Neural progenitor cell (in vitro differentiated cells): ENCODE measurements at regions not wholly inside any gene's neighbourhood (a gene's known extent, or its start where the extent isn't known, plus 50 kb on each side); places are given as distances from the start of the nearest gene placed in this dataset.

Source experiments
- CTCF ChIP-seq: fragments of 200-600 bp; sonication (generic); IDR thresholded peaks from 2 replicates; pipeline ENCODE4 v1.5.1; 2017; ENCODE audit warnings: antibody characterized with exemption, mild to moderate bottlenecking
- EZH2 ChIP-seq: fragments of 200-600 bp; sonication (generic); IDR thresholded peaks from 2 replicates; pipeline ENCODE4 v1.6.1; 2017; ENCODE audit warnings: antibody characterized with exemption, mild to moderate bottlenecking, moderate library complexity

- TF ChIP-seq CTCF (no peak), EZH2 (no peak)
Measured at GRCh38 chr3:115438799-115439198, 184.5 kb upstream of the GAP43 start.
